WTC11 (cell line): ENCODE measurements at regions not wholly inside any gene's neighbourhood (a gene's known extent, or its start where the extent isn't known, plus 50 kb on each side); places are given as distances from the start of the nearest gene placed in this dataset.

ENCODE experiments used
- ATAC-seq: fragments of 200-7000 bp; cut with Tn5 transposase; 2 replicates; pipeline ENCODE4 v1.10.0; 2021; ENCODE audit warnings: mild to moderate bottlenecking, moderate library complexity
- CTCF ChIA-PET: fragments of 300-600 bp; sonication (Branson Sonifier 250); formaldehyde crosslinking; loops from one replicate; lab custom pipeline; 2021; ENCODE audit warnings: antibody characterized with exemption; lab: Charles Lee
- POLR2A ChIA-PET: fragments of 350-600 bp; sonication (Branson Sonifier 250); formaldehyde crosslinking; loops from one replicate; lab custom pipeline; 2021; ENCODE audit warnings: antibody characterized with exemption; lab: Charles Lee
- DNase-seq: peaks from one replicate; pipeline ENCODE4 v3.0.0; 2021; ENCODE audit warnings: low spot score
- H3K27ac Mint-ChIP-seq: 2 replicates; pipeline ENCODE4 v1.8.0; 2021; ENCODE audit warnings: mixed read lengths
- H3K27me3 Mint-ChIP-seq: 2 replicates; pipeline ENCODE4 v1.8.0; 2021; ENCODE audit warnings: low read depth, mild to moderate bottlenecking, moderate library complexity, mixed read lengths
- H3K36me3 Mint-ChIP-seq: 2 replicates; pipeline ENCODE4 v1.8.0; 2021; ENCODE audit warnings: mixed read lengths
- H3K4me1 Mint-ChIP-seq: 2 replicates; pipeline ENCODE4 v1.8.0; 2022; ENCODE audit warnings: mixed read lengths
- H3K4me3 Mint-ChIP-seq: 2 replicates; pipeline ENCODE4 v1.8.0; 2021; ENCODE audit warnings: mild to moderate bottlenecking, moderate library complexity, mixed read lengths
- H3K9me3 Mint-ChIP-seq: 2 replicates; pipeline ENCODE4 v1.8.0; 2021; ENCODE audit warnings: mixed read lengths
- AR ChIP-seq: fragments of 250-450 bp; sonication (Bioruptor Pico); IDR thresholded peaks from 2 replicates; pipeline ENCODE4 v1.9.0; 2021; ENCODE audit warnings: mild to moderate bottlenecking
- ARID4B ChIP-seq: sonication (generic); formaldehyde crosslinking; IDR thresholded peaks from 2 replicates; pipeline ENCODE4 v1.8.0; 2023; ENCODE audit warnings: missing genetic modification reagents, mild to moderate bottlenecking, borderline replicate concordance
- ATF3 ChIP-seq: sonication (generic); formaldehyde crosslinking; conservative IDR thresholded peaks from 2 replicates; pipeline ENCODE4 v1.8.1; 2022; ENCODE audit warnings: mild to moderate bottlenecking, missing genetic modification reagents
- CTCF ChIP-seq: fragments of 200-600 bp; IDR thresholded peaks from 2 replicates; pipeline ENCODE4 v1.8.0; 2022; ENCODE audit warnings: antibody characterized with exemption
- ELF4 ChIP-seq: sonication (generic); formaldehyde crosslinking; IDR thresholded peaks from 2 replicates; pipeline ENCODE4 v1.8.1; 2022; ENCODE audit warnings: low read depth, mild to moderate bottlenecking, moderate library complexity, missing genetic modification reagents
- ESRRA ChIP-seq: sonication (generic); formaldehyde crosslinking; IDR thresholded peaks from 2 replicates; pipeline ENCODE4 v1.8.1; 2022; ENCODE audit warnings: mild to moderate bottlenecking, missing genetic modification reagents, borderline replicate concordance
- GABPB1 ChIP-seq: sonication (generic); formaldehyde crosslinking; IDR thresholded peaks from 2 replicates; pipeline ENCODE4 v1.8.1; 2023; ENCODE audit warnings: mild to moderate bottlenecking, missing genetic modification reagents
- GRHL2 ChIP-seq: fragments of 250-450 bp; sonication (Bioruptor Pico); IDR thresholded peaks from 2 replicates; pipeline ENCODE4 v1.8.0; 2022; ENCODE audit warnings: mild to moderate bottlenecking, moderate library complexity; ENCODE audit not compliant: insufficient replicate concordance, severe bottlenecking
- HMGA2 ChIP-seq: fragments of 250-450 bp; sonication (Bioruptor Pico); IDR thresholded peaks from 2 replicates; pipeline ENCODE4 v1.4.0; 2021; ENCODE audit warnings: mild to moderate bottlenecking, moderate library complexity
- KAT7 ChIP-seq: sonication (generic); formaldehyde crosslinking; IDR thresholded peaks from 2 replicates; pipeline ENCODE4 v1.8.1; 2023; ENCODE audit warnings: missing genetic modification reagents, mild to moderate bottlenecking, borderline replicate concordance
- MYBL2 ChIP-seq: sonication (generic); formaldehyde crosslinking; IDR thresholded peaks from 2 replicates; pipeline ENCODE4 v1.8.1; 2023; ENCODE audit warnings: mild to moderate bottlenecking, moderate library complexity, missing genetic modification reagents
- NR1H2 ChIP-seq: sonication (generic); formaldehyde crosslinking; IDR thresholded peaks from 2 replicates; pipeline ENCODE4 v1.9.0; 2021; ENCODE audit warnings: mild to moderate bottlenecking, moderate library complexity, missing genetic modification reagents
- RORB ChIP-seq: fragments of 250-450 bp; sonication (Bioruptor Pico); IDR thresholded peaks from 2 replicates; pipeline ENCODE4 v1.9.0; 2021; ENCODE audit warnings: mild to moderate bottlenecking
- ZBTB21 ChIP-seq: sonication (generic); formaldehyde crosslinking; IDR thresholded peaks from 2 replicates; pipeline ENCODE4 v1.8.1; 2023; ENCODE audit warnings: mild to moderate bottlenecking, missing genetic modification reagents, borderline replicate concordance
- ZNF317 ChIP-seq: sonication (generic); formaldehyde crosslinking; IDR thresholded peaks from 2 replicates; pipeline ENCODE4 v1.8.1; 2023; ENCODE audit warnings: low read depth, mild to moderate bottlenecking, moderate library complexity, missing genetic modification reagents, borderline replicate concordance
- ZNF512 ChIP-seq: sonication (generic); formaldehyde crosslinking; IDR thresholded peaks from 2 replicates; pipeline ENCODE4 v1.8.1; 2022; ENCODE audit warnings: missing genetic modification reagents, borderline replicate concordance

- no peak for TF ChIP-seq AR (CRISPR knock-in tag)
- no peak for TF ChIP-seq ESRRA (CRISPR knock-in tag)
- TF ChIP-seq GABPB1 (CRISPR knock-in tag): no peak
- TF ChIP-seq ZNF317 (CRISPR knock-in tag): no peak
- TF ChIP-seq NR1H2 (CRISPR knock-in tag): no peak
- no peak for TF ChIP-seq RORB (CRISPR knock-in tag)
- TF ChIP-seq KAT7 (CRISPR knock-in tag): no peak
- no peak for TF ChIP-seq ATF3
Measured at GRCh38 chr17:83198366-83199341, 119.2 kb downstream of the METRNL start (continued).

GRCh38 chr17:83199500-83200201, 120.2 kb downstream of the METRNL start:
- H3K27me3 Mint-ChIP-seq: no peaks in the 10 kb centered on the region; the same call in none of the 2 replicates
- H3K4me1 Mint-ChIP-seq: no peaks in the 10 kb centered on the region
- ATAC-seq (no peak), DNase-seq (peak; percentile 2)
- peaks cover 51% of the 10 kb centered on the region for H3K9me3 Mint-ChIP-seq
- TF ChIP-seq ZBTB21 (CRISPR knock-in tag) (no peak), HMGA2 (CRISPR knock-in tag) (no peak), ELF4 (CRISPR knock-in tag) (no peak), CTCF (no peak), MYBL2 (CRISPR knock-in tag) (no peak), ARID4B (CRISPR knock-in tag) (no peak), ESRRA (CRISPR knock-in tag) (no peak), ZNF512 (CRISPR knock-in tag) (no peak), GRHL2 (CRISPR knock-in tag) (no peak)
- no peak overlapping the region for H3K4me3 Mint-ChIP-seq
- no peak overlapping the region for H3K27ac Mint-ChIP-seq
- H3K36me3 Mint-ChIP-seq: peaks cover 29% of the 10 kb centered on the region
- ChIA-PET CTCF (no interaction called here), POLR2A (no interaction called here)
